Activated naive CD4-positive, alpha-beta T cell treated with anti-CD3 and anti-CD28 coated beads for 36 hours (primary cell): ENCODE measurements at regions not wholly inside any gene's neighbourhood (a gene's known extent, or its start where the extent isn't known, plus 50 kb on each side); places are given as distances from the start of the nearest gene placed in this dataset.

Experiments used
- CTCF ChIA-PET: fragments of 350-600 bp; sonication (Branson Sonifier 250); formaldehyde crosslinking; loops from one replicate; lab custom pipeline; 2021; ENCODE audit warnings: antibody characterized with exemption; lab: Charles Lee
- DNase-seq: peaks from one replicate; pipeline ENCODE4 v3.0.0-alpha.2; 2020
- H3K27ac Mint-ChIP-seq: one replicate; pipeline ENCODE4 v1.8.0; 2021; ENCODE audit warnings: mild to moderate bottlenecking, mixed read lengths
- H3K27me3 Mint-ChIP-seq: one replicate; pipeline ENCODE4 v1.8.0; 2021; ENCODE audit warnings: low read depth, mixed read lengths
- H3K36me3 Mint-ChIP-seq: one replicate; pipeline ENCODE4 v1.8.0; 2021; ENCODE audit warnings: low read depth, mixed read lengths
- H3K4me1 Mint-ChIP-seq: one replicate; pipeline ENCODE4 v1.8.0; 2021; ENCODE audit warnings: low read depth, mixed read lengths
- H3K4me3 Mint-ChIP-seq: one replicate; pipeline ENCODE4 v1.8.0; 2021; ENCODE audit warnings: mild to moderate bottlenecking, moderate library complexity, mixed read lengths
- H3K9me3 Mint-ChIP-seq: one replicate; pipeline ENCODE4 v1.8.0; 2021; ENCODE audit warnings: mixed read lengths
- intact Hi-C: fragments of 100-400 bp; cut with micrococcal nuclease; formaldehyde crosslinking; loops from one replicate; pipeline ENCODE4 v1.15.1; 2023

DNA sequence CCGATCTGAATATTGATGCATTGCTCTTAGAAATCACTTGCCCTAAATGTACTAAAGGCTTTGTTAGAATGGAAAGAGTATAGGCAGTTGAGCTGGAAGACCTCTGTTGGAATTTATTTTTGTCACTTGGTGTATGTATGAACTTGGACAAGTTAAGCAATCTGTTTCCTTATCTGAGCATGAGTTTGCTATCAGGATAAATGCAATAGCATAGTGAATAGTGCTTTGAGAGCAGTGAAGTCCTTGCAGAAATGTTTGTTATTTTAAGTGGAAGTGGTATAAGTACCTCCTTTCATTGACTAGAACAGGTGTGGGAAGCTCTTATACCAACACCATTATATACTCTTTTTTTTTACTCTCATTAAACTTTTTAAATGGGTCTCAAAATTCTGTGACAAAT lies 146.4 kb upstream of the ONECUT1 start:
- Mint-ChIP-seq H3K27ac (no peak overlapping the region), H3K4me1 (no peaks in the 10 kb centered on the region), H3K9me3 (no peaks in the 10 kb centered on the region), H3K4me3 (no peak overlapping the region), H3K27me3 (peaks cover 6% of the 10 kb centered on the region), H3K36me3 (no peaks in the 10 kb centered on the region)
- DNase-seq = no peak
- intact Hi-C loops = no loop called here
- CTCF ChIA-PET = no interaction called here

DNA sequence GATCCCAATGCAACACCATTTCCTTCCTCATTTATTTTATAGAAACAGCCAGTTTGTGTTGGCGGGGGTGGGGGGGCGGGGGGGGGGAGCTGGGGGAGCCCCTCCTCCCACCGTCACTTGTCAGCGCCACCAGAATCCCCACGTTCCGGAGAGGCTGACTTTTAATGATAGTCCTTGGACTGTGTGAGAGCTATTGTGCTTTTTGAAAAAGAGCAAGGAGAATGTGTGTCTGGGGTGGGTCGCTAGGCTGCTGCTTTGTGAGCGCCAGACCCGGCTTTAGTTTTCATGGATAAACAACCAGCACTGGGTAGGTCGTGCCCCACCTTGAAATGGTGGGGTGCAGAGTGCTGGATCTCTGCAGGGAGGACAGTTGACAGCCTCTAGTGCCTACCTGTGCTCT lies 135.0 kb upstream of the ONECUT1 start:
- no peak for DNase-seq
- H3K9me3 Mint-ChIP-seq = peaks cover 6% of the 10 kb centered on the region
- CTCF ChIA-PET = no interaction called here
- no peak overlapping the region for H3K4me3 Mint-ChIP-seq
- intact Hi-C loops = no loop called here
- H3K27me3 Mint-ChIP-seq = peaks cover 12% of the 10 kb centered on the region
- H3K36me3 Mint-ChIP-seq = no peaks in the 10 kb centered on the region
- no peaks in the 10 kb centered on the region for H3K4me1 Mint-ChIP-seq
- H3K27ac Mint-ChIP-seq = no peak overlapping the region

DNA sequence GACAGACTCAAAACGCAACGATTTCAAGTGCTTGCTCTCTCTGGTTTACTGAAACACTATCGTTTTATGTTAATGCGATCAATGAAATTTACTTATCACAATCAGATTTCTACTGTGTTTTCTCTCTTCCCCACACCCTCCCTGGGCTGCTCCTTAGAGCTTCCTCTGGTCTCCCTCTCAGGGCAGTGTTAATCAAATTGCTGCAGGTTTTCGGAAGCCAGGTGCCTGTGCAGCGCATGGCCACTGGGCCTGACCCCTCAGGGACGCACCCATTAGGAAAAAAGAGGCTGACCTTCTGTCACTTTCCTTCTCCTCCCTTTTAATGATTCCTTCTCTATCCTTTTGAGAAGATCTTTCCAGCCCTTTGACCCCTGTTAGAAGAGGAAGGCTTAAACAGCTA lies 134.5 kb upstream of the ONECUT1 start:
- no peaks in the 10 kb centered on the region for H3K36me3 Mint-ChIP-seq
- intact Hi-C loops = no loop called here
- peaks cover 2% of the 10 kb centered on the region for H3K9me3 Mint-ChIP-seq
- no peaks in the 10 kb centered on the region for H3K4me1 Mint-ChIP-seq
- CTCF ChIA-PET = no interaction called here
- no peak overlapping the region for H3K27ac Mint-ChIP-seq
- DNase-seq = no peak
- H3K27me3 Mint-ChIP-seq = peaks cover 12% of the 10 kb centered on the region
- H3K4me3 Mint-ChIP-seq = no peak overlapping the region

DNA sequence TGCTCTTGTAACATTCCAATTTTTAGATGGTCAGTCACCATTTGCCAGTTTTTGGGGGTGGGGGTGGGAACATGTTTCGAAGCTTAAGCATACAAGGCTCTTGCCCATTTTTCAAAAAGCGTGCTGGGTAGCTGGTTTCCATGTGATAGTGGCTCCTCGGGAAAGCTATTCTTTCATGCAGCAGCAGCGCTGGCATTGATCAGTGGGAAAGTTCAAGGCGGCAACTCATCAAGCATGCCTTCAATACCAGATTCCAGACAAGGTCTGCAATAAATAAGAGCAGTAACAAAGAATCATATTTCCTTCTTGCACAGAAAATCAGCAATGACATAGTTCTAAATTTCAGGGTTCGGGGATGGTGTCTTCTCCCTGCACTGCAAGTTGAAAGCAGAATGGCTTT lies 133.5 kb upstream of the ONECUT1 start:
- intact Hi-C loops = no loop called here
- Mint-ChIP-seq H3K36me3 (no peaks in the 10 kb centered on the region), H3K27me3 (peaks cover 11% of the 10 kb centered on the region), H3K4me1 (no peaks in the 10 kb centered on the region), H3K27ac (no peak overlapping the region), H3K4me3 (no peak overlapping the region), H3K9me3 (peaks cover 2% of the 10 kb centered on the region)
- CTCF ChIA-PET = no interaction called here
- DNase-seq = no peak

DNA sequence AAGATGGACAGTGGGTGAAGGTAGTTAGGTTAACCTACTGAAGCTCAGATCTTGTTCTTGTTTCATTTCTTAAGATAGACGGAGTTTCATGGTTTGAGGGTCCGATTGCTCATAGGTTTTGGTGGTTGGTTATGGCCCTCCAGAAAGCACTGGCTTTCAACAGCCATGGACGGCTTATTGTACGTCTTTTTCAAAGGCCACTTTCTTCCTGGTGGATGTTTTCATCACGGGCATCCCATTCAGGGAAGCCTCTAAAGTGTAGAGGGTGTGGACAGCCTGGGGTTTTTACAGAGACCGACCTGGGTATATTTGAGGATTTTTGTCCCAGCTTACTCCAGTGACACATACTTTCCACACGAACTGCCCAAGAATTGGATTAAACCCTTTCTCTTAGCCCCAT lies 132.7 kb upstream of the ONECUT1 start:
- DNase-seq = no peak

DNA sequence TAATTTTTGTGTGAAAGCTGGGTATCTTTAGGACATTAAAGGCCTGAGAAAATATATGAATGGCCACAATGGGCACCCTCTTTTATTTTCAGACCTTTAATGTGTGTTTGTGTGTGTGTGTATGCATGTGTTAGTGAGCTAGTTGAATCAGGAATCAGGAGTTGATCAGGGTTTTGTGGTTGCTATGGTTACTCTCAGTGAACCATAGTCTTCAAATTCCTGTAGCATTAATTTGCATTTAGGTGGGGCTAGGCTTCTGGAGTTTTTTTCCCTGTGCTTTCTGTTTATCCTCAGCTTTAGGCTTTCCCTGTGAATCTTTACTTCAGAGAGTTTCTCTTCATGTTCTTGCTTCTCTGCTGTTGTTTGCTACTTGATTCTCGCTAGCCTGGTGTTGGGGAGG lies 122.0 kb upstream of the ONECUT1 start:
- peaks cover 7% of the 10 kb centered on the region for H3K27me3 Mint-ChIP-seq
- DNase-seq = no peak
- H3K36me3 Mint-ChIP-seq = no peaks in the 10 kb centered on the region
- H3K27ac Mint-ChIP-seq = no peak overlapping the region
- no peaks in the 10 kb centered on the region for H3K4me1 Mint-ChIP-seq
- no peaks in the 10 kb centered on the region for H3K9me3 Mint-ChIP-seq
- intact Hi-C loops = no loop called here
- CTCF ChIA-PET = no interaction called here
- no peak overlapping the region for H3K4me3 Mint-ChIP-seq

More for the DNA sequence above, 132.7 kb upstream of the ONECUT1 start:
- CTCF ChIA-PET = no interaction called here
- Mint-ChIP-seq H3K9me3 (peaks cover 2% of the 10 kb centered on the region), H3K4me1 (no peaks in the 10 kb centered on the region), H3K4me3 (no peak overlapping the region), H3K36me3 (no peaks in the 10 kb centered on the region), H3K27me3 (peaks cover 11% of the 10 kb centered on the region), H3K27ac (no peak overlapping the region)
- intact Hi-C loops = no loop called here

DNA sequence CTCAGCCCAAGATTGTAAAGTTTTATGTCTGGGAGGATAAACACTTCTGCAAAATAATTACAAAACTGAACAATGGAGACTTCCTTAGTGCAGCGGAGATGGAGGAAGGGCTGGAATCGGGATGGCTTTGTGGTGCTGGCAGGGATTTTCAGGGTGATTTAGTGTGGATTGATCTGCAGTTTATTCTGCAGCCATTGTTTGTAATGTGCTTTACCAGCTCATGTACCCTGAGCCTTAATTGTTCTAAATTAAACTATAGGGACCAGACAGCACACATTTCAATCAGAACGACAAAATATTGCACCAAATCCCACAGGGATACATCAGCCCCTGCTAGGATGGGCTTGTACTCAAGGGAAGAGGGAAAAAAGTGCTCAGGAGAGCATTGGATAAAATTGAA lies 103.2 kb upstream of the ONECUT1 start:
- Mint-ChIP-seq H3K27me3 (peaks cover 9% of the 10 kb centered on the region), H3K36me3 (no peaks in the 10 kb centered on the region), H3K4me1 (no peaks in the 10 kb centered on the region), H3K9me3 (no peaks in the 10 kb centered on the region), H3K4me3 (no peak overlapping the region), H3K27ac (no peak overlapping the region)
- intact Hi-C loops = no loop called here
- CTCF ChIA-PET = no interaction called here
- no peak for DNase-seq

DNA sequence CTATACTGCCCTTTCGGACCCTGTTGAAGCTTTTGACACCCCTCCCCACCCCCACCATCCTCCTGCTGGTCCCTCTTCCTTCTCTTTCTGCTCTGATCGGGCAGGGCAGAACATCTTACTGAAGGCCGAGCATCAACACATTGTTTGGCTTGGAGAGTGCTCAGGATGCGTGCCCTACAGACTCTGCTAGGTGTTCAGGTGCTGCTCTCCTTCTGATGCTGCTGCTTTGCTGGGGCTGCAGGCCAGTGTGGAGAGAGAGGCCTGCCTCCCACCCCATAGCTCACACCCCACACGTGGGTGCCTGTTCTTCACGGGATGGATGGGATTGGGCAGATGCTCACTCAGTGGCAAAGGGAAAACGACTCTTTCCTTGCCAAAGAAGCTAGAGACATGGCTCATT lies 89.8 kb upstream of the ONECUT1 start:
- Mint-ChIP-seq H3K4me3 (no peak overlapping the region), H3K4me1 (no peaks in the 10 kb centered on the region)

DNA sequence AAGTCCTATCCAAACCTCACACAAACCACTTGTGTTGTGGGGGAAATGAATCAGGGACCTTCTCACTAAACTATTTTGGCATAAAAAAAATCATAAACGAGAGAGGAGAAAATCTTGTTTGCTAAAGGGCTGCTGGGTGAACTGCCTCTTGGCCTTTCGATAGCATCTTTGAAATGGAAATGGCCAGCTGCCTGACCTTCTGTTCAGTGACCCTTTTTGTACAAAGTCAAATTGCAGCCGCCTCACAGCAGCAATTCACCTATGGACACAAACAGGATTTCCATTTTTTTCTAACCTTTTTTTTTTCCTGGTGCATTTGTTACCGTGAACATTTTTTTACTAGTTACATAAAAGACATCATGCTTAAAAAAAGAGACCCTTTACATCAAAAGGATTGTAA lies 89.0 kb upstream of the ONECUT1 start:
- Mint-ChIP-seq H3K27ac (no peak overlapping the region), H3K9me3 (no peaks in the 10 kb centered on the region)

More for the DNA sequence above, 89.8 kb upstream of the ONECUT1 start:
- Mint-ChIP-seq H3K27me3 (peaks cover under 1% of the 10 kb centered on the region), H3K36me3 (no peaks in the 10 kb centered on the region), H3K27ac (no peak overlapping the region), H3K9me3 (no peaks in the 10 kb centered on the region)
- intact Hi-C loops = no loop called here
- no peak for DNase-seq
- CTCF ChIA-PET = no interaction called here

DNA sequence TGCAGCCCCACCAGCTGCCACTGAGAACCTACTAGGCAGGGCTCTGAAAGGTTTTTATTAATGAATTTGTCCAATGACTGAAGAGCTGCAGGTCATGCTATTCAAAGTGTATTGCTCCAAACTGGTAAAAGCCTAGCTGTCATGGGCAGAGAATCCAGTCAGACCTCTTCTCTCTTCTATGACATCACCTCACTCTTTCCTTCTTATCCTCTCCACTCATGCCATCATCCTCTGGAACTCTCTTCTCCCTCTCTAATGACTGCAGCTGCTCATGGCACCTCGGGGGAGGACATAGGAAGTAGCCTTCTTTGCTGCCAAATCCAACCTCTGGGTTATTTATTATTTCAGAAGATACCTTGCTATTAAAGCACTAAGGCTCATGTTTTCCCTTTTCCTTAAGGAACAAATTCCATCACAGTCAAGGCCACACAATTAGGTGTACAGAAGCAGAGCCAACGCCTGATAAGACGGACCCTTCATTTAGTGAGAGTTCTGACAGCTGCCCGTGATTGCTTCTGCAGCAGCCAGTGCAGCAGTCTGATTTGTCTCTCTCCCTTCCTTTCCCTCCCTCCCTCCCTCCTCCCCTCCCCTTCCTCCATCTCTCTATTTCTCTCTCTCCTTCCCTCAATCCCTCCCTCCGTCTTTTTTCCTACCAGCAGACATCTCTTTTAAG lies 87.0 kb upstream of the ONECUT1 start:
- no peak for DNase-seq
- H3K27ac Mint-ChIP-seq = no peak overlapping the region
- H3K27me3 Mint-ChIP-seq = peaks cover 5% of the 10 kb centered on the region
- intact Hi-C loops = no loop called here
- H3K36me3 Mint-ChIP-seq = no peaks in the 10 kb centered on the region
- no peaks in the 10 kb centered on the region for H3K9me3 Mint-ChIP-seq
- H3K4me3 Mint-ChIP-seq = no peak overlapping the region
- H3K4me1 Mint-ChIP-seq = no peaks in the 10 kb centered on the region
- CTCF ChIA-PET = interaction anchor here (1.3 kb wide), 1 partner anchor 14 kb away, joined by 5 read pairs; no protein-coding TSS in a partner anchor

More for the DNA sequence above, 89.0 kb upstream of the ONECUT1 start:
- no peak for DNase-seq
- H3K4me1 Mint-ChIP-seq = no peaks in the 10 kb centered on the region
- H3K36me3 Mint-ChIP-seq = no peaks in the 10 kb centered on the region
- intact Hi-C loops = no loop called here
- no peaks in the 10 kb centered on the region for H3K27me3 Mint-ChIP-seq
- no peak overlapping the region for H3K4me3 Mint-ChIP-seq
- CTCF ChIA-PET = interaction anchor here (0.6 kb wide), 1 partner anchor 318 kb away, joined by 3 read pairs; no protein-coding TSS in a partner anchor

DNA sequence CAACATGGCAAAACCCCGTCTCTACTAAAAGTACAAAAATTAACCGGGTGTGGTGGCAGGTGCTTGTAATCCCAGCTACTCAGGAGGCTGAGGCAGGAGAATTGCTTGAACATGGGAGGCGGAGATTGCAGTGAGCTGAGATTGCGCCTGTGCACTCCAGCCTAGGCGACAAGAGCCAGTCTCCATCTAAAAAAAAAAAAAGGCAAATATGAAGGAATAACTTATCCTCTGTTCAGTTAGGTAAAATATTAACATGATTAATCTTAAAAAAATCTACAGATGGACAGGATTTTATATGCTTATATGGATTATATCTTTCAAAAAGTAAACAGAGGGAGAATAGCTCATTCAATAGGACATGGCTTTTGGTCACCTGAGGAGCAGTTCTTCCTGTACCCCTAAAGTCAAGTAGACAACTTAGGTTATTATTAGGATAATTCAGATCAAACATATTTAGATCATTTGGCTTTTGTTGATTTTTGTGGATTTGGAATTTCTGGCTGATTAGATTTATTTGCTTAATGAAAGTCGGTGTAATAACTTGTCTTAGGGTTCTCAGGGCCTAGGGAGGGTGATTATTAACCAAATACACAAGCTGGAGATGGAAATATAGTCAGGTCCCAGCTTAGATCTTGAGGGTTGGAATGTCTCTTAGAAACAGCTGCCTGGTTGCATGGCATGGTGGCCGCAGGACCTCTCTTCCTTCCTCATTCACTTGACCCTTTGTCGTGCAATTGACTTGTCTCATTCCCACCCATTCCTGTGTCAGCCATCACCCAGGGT lies 82.1 kb upstream of the ONECUT1 start:
- intact Hi-C loops = no loop called here
- DNase-seq = no peak
- no peak overlapping the region for H3K4me3 Mint-ChIP-seq
- CTCF ChIA-PET = interaction anchor here (0.6 kb wide), 1 partner anchor 406 kb away, joined by 4 read pairs; no protein-coding TSS in a partner anchor
- peaks cover 18% of the 10 kb centered on the region for H3K27me3 Mint-ChIP-seq
- H3K4me1 Mint-ChIP-seq = no peaks in the 10 kb centered on the region
- no peak overlapping the region for H3K27ac Mint-ChIP-seq
- no peaks in the 10 kb centered on the region for H3K9me3 Mint-ChIP-seq
- H3K36me3 Mint-ChIP-seq = no peaks in the 10 kb centered on the region

DNA sequence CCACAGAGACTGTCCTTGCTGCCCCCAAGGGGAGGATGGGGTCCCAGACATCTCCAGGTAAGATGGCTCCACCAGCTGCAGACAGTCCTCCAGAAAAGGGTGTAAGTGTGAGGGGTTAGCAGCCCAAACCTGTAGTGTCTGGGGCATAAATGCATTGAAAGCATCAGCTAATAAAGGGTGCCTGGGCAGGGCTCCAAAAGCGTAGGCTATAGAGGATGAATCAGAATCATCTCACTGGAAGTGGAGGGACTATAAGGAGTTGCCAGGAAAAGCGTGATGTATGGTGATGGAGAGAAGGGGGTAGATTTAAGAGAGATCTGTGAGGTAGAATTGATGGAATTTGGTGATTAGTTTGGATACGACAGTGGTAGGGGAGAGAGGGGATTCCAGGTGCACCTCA lies 79.9 kb upstream of the ONECUT1 start:
- DNase-seq = no peak
- Mint-ChIP-seq H3K9me3 (peaks cover 7% of the 10 kb centered on the region), H3K4me3 (no peak overlapping the region), H3K27me3 (peaks cover 18% of the 10 kb centered on the region), H3K4me1 (no peaks in the 10 kb centered on the region), H3K36me3 (no peaks in the 10 kb centered on the region), H3K27ac (no peak overlapping the region)
- CTCF ChIA-PET = interaction anchor here (1.3 kb wide), 1 partner anchor 31 kb away, joined by 3 read pairs; no protein-coding TSS in a partner anchor
- intact Hi-C loops = no loop called here

DNA sequence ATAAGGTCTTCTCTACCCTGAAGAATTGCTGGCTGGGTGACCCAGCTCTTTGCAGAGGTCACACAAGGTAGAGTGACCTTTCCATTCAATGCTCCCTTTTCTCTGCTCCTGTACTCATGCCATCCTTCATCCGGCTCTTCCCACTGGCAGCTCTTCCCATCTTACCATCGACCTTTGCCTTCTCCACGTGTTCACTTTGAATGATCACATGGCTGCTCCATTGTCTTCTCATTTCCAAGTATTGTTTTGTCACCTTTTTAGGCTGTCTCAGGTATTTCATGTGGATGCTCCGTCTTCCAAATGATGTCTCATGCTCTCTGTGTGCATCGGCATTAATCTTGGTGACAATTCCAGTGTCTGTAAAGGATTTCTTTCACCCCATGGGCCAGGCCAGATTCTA lies 76.6 kb upstream of the ONECUT1 start:
- no peak overlapping the region for H3K27ac Mint-ChIP-seq
- H3K36me3 Mint-ChIP-seq = no peaks in the 10 kb centered on the region
- no peaks in the 10 kb centered on the region for H3K4me1 Mint-ChIP-seq
- no peak for DNase-seq
- H3K4me3 Mint-ChIP-seq = no peak overlapping the region
- intact Hi-C loops = no loop called here
- peaks cover 7% of the 10 kb centered on the region for H3K9me3 Mint-ChIP-seq
- CTCF ChIA-PET = no interaction called here
- peaks cover 12% of the 10 kb centered on the region for H3K27me3 Mint-ChIP-seq
